ENCODE measurements at regions not wholly inside any gene's neighbourhood (a gene's known extent, or its start where the extent isn't known, plus 50 kb on each side); places are given as distances from the start of the nearest gene placed in this dataset.

DNA sequence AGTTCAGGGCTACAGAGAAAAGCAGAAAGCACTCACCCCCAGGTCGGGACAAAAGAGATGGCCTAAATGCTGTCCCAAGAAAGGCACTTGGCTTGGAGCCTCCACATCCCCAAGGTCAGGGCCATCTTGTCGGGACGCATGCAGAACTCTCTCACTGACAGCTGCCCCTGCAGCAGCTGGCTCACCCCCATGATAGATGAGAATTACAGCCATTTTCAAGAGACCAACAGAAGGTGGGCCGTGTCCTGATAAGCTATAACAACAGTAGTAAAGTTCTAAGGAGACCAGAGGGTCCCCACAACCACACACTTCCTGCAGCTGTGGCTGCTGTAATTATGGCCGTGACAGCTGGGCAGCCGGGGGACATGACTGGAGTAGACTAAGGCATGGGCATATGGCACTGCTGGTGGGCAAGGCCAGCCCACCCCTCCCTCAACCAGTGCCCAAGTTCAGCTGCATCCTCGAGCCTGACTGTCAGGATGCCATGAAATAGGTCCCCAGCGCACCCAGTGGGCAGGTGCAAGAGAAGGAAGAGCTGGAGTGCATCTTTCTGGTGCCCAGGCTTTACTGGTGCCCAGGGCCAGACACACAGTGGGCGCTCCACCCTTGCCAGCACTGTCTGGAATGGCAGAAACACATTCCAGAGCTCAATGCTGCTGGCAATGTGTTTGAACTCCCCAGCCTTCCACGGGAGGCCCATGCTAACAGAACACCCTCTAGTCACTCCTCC, 436.7 kb upstream of the ZNF507 start:
- H3K4me3 ChIP-seq (ENCODE audit: control insufficient read depth, low read depth, low read length), result no peak overlapping the region
- TF ChIP-seq, protein P1, sequence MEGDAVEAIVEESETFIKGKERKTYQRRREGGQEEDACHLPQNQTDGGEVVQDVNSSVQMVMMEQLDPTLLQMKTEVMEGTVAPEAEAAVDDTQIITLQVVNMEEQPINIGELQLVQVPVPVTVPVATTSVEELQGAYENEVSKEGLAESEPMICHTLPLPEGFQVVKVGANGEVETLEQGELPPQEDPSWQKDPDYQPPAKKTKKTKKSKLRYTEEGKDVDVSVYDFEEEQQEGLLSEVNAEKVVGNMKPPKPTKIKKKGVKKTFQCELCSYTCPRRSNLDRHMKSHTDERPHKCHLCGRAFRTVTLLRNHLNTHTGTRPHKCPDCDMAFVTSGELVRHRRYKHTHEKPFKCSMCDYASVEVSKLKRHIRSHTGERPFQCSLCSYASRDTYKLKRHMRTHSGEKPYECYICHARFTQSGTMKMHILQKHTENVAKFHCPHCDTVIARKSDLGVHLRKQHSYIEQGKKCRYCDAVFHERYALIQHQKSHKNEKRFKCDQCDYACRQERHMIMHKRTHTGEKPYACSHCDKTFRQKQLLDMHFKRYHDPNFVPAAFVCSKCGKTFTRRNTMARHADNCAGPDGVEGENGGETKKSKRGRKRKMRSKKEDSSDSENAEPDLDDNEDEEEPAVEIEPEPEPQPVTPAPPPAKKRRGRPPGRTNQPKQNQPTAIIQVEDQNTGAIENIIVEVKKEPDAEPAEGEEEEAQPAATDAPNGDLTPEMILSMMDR (conservative IDR thresholded peaks at IDR 0.05; ENCODE audit: control insufficient read depth, insufficient read depth, low read depth, low read length), result no peak
- no peak for DNase-seq (ENCODE audit: low read depth)

- H3K4me3 ChIP-seq (ENCODE audit: control insufficient read depth, low read depth, low read length), result no peak overlapping the region
- no peak for DNase-seq (ENCODE audit: low read depth)
- TF ChIP-seq, protein P1 (conservative IDR thresholded peaks at IDR 0.05; ENCODE audit: control insufficient read depth, insufficient read depth, low read depth, low read length), result no peak
Observed at GRCh38 chr19:31910224-31910623, 435.2 kb upstream of the ZNF507 start.

DNA sequence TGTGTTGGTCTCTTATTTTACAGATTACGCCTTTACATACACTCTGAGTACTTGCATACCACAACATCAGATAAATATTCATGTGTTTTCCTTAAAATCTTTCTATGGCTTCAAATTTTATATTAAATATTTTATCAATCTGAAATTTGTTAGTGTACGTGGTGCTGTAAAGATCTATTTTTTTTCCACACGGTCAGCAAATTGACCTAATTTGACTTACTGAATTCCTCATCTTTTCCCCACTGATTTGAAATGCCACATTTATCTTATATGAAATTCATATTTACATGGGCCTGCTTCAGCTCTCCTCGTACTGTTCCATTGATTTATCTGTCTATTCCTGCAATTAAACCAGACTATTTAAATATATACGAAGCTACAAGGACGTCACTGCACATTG, 433.8 kb upstream of the ZNF507 start:
- TF ChIP-seq, protein P1 (conservative IDR thresholded peaks at IDR 0.05; ENCODE audit: control insufficient read depth, insufficient read depth, low read depth, low read length), result no peak
- no peak overlapping the region for H3K4me3 ChIP-seq (ENCODE audit: control insufficient read depth, low read depth, low read length)
- no peak for DNase-seq (ENCODE audit: low read depth)

DNA sequence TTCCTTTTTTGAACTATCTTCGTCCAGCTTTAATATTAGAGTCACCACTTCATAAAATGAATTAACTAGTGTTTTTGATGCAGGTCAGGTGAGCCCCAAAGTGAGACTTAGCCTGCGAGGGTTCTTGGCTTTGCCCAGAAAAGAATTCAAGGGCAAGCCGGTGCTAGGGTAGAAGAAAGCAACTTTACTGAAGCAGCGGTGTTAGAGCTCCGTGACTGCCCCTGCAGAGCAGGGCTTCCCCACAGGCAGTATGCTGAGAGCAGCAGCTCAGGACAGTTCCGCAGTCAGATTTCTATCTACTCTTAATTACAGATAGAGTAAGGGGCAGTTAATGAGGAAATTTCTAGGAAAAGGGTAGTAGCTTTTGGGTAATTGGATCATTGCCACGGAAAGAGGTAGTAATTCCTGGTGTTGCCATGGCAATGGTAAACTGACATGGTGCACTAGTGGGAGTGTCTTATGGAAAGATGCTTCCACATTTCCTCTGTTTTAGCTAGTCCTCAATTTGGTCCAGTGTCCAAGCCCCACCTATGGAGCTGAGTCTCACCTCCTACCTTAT, 432.2 kb upstream of the ZNF507 start:
- no peak for DNase-seq (ENCODE audit: low read depth)
- no peak overlapping the region for H3K4me3 ChIP-seq (ENCODE audit: control insufficient read depth, low read depth, low read length)
- TF ChIP-seq, protein P1 (conservative IDR thresholded peaks at IDR 0.05; ENCODE audit: control insufficient read depth, insufficient read depth, low read depth, low read length), result no peak

DNA sequence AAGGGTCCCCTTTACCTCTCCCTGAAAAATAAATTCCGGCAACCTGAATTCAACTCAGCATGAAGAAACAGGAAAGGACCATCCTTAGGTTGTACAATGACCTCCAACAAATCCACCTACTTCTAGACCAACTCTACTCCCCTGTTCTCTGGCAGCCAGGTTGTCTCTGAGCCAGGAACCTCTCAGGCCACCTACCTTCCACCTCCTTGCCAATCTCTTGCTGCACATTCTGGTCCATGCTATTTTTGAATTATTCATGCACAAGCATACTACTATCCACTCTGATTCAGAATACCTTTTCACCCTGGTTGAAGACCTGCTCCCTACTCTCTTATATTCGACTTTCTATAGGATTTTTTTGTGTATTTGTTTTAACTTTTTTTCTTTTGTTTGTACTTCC, 415.0 kb upstream of the ZNF507 start:
- no peak overlapping the region for H3K4me3 ChIP-seq (ENCODE audit: control insufficient read depth, low read depth, low read length)
- TF ChIP-seq, protein P1 (conservative IDR thresholded peaks at IDR 0.05; ENCODE audit: control insufficient read depth, insufficient read depth, low read depth, low read length), result no peak
- DNase-seq (ENCODE audit: low read depth), result no peak

DNA sequence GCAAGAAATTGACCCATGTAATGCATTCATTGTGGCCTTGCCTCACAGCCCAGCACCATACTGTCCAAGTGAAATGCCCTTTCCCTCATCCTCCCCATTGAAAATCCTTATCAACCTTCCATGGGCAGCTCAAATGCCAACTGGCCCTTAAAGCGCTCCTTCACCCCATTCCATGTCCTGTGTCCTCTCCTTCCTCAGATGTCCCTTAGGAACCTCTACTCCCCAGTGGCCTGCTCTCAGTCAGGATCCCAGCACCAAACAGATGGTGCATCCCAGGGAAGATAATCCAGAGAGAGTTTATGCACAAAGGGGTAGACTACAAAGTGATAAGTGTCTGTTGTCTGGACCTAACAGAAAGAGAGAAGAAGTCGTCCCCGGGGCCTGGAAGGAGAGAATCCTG, 407.4 kb upstream of the ZNF507 start:
- H3K4me3 ChIP-seq (ENCODE audit: control insufficient read depth, low read depth, low read length), result no peak overlapping the region
- TF ChIP-seq, protein P1 (conservative IDR thresholded peaks at IDR 0.05; ENCODE audit: control insufficient read depth, insufficient read depth, low read depth, low read length), result no peak

More for the DNA sequence above, 407.4 kb upstream of the ZNF507 start:
- no peak for DNase-seq (ENCODE audit: low read depth)

Data from fibroblast of mammary gland (primary cell).